Ovary (tissue), 7 donors: ENCODE measurements at regions not wholly inside any gene's neighbourhood (a gene's known extent, or its start where the extent isn't known, plus 50 kb on each side); places are given as distances from the start of the nearest gene placed in this dataset.

ENCODE experiments used
- DNase-seq, 5 donors: peaks; one replicate each; pipeline ENCODE4 v3.0.0-alpha.2; 2019 to 2020
- H3K27ac ChIP-seq, 2 donors: fragments of 200-600 bp; one replicate each; pipeline versions ENCODE4 v1.5.1 to v1.8.0; 2019 to 2022
- H3K27me3 ChIP-seq: fragments of 200-600 bp; one replicate; pipeline ENCODE4 v1.8.0; 2022
- H3K36me3 ChIP-seq: fragments of 200-600 bp; sonication (generic); one replicate; pipeline ENCODE4 v1.5.1; 2019
- H3K4me1 ChIP-seq: one replicate; pipeline ENCODE4 v1.8.1; 2013; ENCODE audit warnings: mild to moderate bottlenecking, moderate library complexity; ENCODE audit not compliant: insufficient read depth
- H3K4me3 ChIP-seq: fragments of 200-600 bp; sonication (generic); one replicate; pipeline ENCODE4 v1.5.1; 2017
- H3K9me3 ChIP-seq, 2 donors: fragments of 200-600 bp in 1 of 2; sonication (generic) in 1 of 2; one replicate each; pipeline versions ENCODE4 v1.5.1 to v1.8.1; 2013 to 2019; ENCODE audit warnings: mild to moderate bottlenecking in 1 of 2, moderate library complexity in 1 of 2
- EP300 ChIP-seq: sonication (generic); formaldehyde crosslinking; IDR thresholded peaks from one replicate; pipeline ENCODE4 v1.6.1; 2017; ENCODE audit warnings: antibody characterized with exemption
- POLR2A ChIP-seq: fragments of 450-650 bp; IDR thresholded peaks from one replicate; pipeline ENCODE4 v1.6.1; 2017; ENCODE audit warnings: antibody characterized with exemption, mild to moderate bottlenecking, moderate library complexity
- WGBS, 3 donors: extraction: QIAGEN DNeasy Blood & Tissue Kit in 1 of 3; methylation state at CpG; one replicate each; pipeline versions ENCODE4 v1.1.5 to v1.1.7; 2013 to 2017; 5-methylcytosine and 5-hydroxymethylcytosine counted together
- intact Hi-C, 4 donors: fragments of 100-400 bp; cut with DNase I; formaldehyde crosslinking; loops; one replicate each; pipeline versions ENCODE4 v1.11.0 to v1.15.1; 2022 to 2023
- TF ChIP-seq, protein P1 (sequence below), 3 donors: fragments of 450-650 bp in 2 of 3; fragments of 200-600 bp in 1 of 3; IDR thresholded peaks; one replicate each; pipeline versions ENCODE4 v1.5.1 to v1.8.0; 2016 to 2022; ENCODE audit warnings: antibody characterized with exemption in 3 of 3, mild to moderate bottlenecking in 1 of 3
- donor health status: DM: no; HTN: no; CAD: no; lungs with moderate emphysema.
- donor health status: DM: no; HTN: no; CAD: no.
- donor health status: Bipolar disorder and iron deficiency.
- donor health status: DM: no; HTN: no; CAD: no.
- donor health status: DM: yes; HTN: yes; CAD: no.

GRCh38 chr4:64724689-64725088 is 315.4 kb upstream of the TECRL start:
- Histone ChIP-seq H3K4me1 (no peaks in the 10 kb centered on the region), H3K27me3 (no peaks in the 10 kb centered on the region), H3K36me3 (no peaks in the 10 kb centered on the region), H3K4me3 (no peak overlapping the region), H3K9me3 (peaks cover 0 to 3% of the 10 kb centered on the region in 2 donors), H3K27ac (no peak overlapping the region)
- WGBS, 3 donors: 85 to 88% (median 86%) methylated on average over 9 of the region's 9 CpGs
- TF ChIP-seq EP300: no peak
- TF ChIP-seq, protein P1, sequence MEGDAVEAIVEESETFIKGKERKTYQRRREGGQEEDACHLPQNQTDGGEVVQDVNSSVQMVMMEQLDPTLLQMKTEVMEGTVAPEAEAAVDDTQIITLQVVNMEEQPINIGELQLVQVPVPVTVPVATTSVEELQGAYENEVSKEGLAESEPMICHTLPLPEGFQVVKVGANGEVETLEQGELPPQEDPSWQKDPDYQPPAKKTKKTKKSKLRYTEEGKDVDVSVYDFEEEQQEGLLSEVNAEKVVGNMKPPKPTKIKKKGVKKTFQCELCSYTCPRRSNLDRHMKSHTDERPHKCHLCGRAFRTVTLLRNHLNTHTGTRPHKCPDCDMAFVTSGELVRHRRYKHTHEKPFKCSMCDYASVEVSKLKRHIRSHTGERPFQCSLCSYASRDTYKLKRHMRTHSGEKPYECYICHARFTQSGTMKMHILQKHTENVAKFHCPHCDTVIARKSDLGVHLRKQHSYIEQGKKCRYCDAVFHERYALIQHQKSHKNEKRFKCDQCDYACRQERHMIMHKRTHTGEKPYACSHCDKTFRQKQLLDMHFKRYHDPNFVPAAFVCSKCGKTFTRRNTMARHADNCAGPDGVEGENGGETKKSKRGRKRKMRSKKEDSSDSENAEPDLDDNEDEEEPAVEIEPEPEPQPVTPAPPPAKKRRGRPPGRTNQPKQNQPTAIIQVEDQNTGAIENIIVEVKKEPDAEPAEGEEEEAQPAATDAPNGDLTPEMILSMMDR (IDR thresholded peaks at IDR 0.05): no peak
- intact Hi-C loops: no loop called here
- no peak for DNase-seq

- Histone ChIP-seq H3K27me3 (no peaks in the 10 kb centered on the region), H3K27ac (no peak overlapping the region), H3K4me3 (no peak overlapping the region), H3K9me3 (no peaks in the 10 kb centered on the region), H3K4me1 (no peaks in the 10 kb centered on the region), H3K36me3 (no peaks in the 10 kb centered on the region)
- no peak for DNase-seq
- intact Hi-C loops: loop anchor here in 1 of 4 donors (1.0 kb wide), 1 partner anchor 17 kb away; no protein-coding TSS in a partner anchor
- no peak for TF ChIP-seq POLR2A
- no peak for TF ChIP-seq EP300
- TF ChIP-seq, protein P1 (IDR thresholded peaks at IDR 0.05): no peak
- WGBS, 3 donors: 77 to 83% (median 78%) methylated on average over 3 of the region's 3 CpGs
Measured at GRCh38 chr4:64721106-64721505, 311.9 kb upstream of the TECRL start.

DNA sequence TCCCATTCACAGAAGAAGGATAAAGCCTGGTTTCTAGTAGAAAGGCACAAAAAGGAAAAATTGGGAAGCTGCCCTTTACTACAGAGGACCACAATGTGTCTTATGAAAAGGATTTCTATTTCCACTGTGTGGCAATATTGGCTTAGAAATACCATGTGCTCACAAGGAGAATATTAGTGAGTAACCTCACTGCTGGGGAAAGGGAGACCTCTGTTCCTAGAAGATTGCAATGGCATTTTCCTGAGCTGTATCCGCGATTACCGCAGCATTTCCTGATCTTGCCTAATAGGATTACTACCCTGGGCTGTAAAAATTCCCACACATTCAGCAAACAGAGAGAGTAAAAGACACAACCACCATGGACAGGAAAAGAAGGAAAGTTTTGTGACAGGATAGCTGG is 308.8 kb upstream of the TECRL start:
- no peak overlapping the region for H3K4me3 ChIP-seq
- H3K27me3 ChIP-seq: no peaks in the 10 kb centered on the region
- H3K36me3 ChIP-seq: no peaks in the 10 kb centered on the region
- no peaks in the 10 kb centered on the region for H3K4me1 ChIP-seq
- WGBS, 3 donors: 87 to 91% (median 91%) methylated on average over 3 of the region's 3 CpGs
- DNase-seq: no peak
- H3K27ac ChIP-seq: no peak overlapping the region
- intact Hi-C loops: no loop called here
- no peak for TF ChIP-seq POLR2A
- no peak for TF ChIP-seq EP300
- TF ChIP-seq, protein P1 (IDR thresholded peaks at IDR 0.05): no peak
- H3K9me3 ChIP-seq: no peaks in the 10 kb centered on the region

DNA sequence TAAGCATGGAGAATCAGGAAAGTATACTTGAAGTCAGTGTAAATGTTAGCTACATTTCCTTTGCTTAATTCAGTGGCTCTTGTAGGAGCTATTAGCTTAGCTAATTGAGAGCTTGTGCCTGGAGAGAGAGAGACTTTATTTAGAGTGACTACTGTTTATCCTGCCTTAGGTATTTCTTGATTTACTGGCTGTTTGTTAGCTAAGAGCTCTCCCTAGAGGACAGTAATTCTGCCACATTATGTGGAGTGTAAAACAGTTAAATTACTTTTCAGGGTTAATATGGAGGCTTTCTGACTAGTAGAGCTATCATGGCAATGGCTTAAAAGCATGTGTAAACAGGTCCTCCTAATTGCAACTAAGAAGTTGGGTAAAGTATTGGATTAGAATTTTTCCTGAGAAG is 306.5 kb upstream of the TECRL start:
- DNase-seq: no peak
- TF ChIP-seq POLR2A: no peak
- no peak for TF ChIP-seq EP300
- TF ChIP-seq, protein P1 (IDR thresholded peaks at IDR 0.05): no peak
- Histone ChIP-seq H3K27me3 (no peaks in the 10 kb centered on the region), H3K4me3 (no peak overlapping the region), H3K27ac (no peak overlapping the region), H3K9me3 (no peaks in the 10 kb centered on the region), H3K4me1 (no peaks in the 10 kb centered on the region), H3K36me3 (no peaks in the 10 kb centered on the region)
- intact Hi-C loops: no loop called here

DNA sequence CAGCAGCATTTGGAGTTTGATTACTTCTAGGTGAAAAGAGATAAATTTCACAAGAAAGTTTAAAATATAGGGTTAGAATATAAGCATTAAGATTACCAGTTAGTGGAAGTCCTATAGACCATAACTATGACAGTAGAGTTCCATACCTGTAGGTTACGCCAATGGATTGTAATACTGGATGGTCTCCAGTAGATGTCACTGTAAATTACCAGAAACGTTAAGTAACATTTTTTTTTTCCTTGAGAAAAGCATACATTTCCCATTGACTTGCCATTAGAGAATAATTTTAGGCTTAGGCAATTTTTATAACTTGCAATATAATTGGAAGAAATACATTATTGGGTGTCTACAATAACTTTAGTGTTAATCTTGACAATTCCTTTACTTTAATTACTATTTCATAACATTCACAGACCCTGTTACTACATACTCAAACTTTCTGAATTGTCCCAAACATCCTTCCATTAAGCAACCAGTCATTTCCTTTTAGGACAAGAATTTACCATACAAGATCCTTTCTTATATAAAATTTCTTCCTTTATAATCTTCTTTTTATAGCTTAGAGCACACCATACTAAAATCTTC is 304.1 kb upstream of the TECRL start:
- no peak overlapping the region for H3K4me3 ChIP-seq
- no peaks in the 10 kb centered on the region for H3K9me3 ChIP-seq
- TF ChIP-seq EP300: no peak
- TF ChIP-seq, protein P1 (IDR thresholded peaks at IDR 0.05): no peak
- TF ChIP-seq POLR2A: no peak
- H3K27me3 ChIP-seq: no peaks in the 10 kb centered on the region
- WGBS, 3 donors: 0 to 15% (median 6%) methylated on average over 2 of the region's 2 CpGs
- no peak overlapping the region for H3K27ac ChIP-seq
- no peaks in the 10 kb centered on the region for H3K4me1 ChIP-seq
- no peak for DNase-seq
- no peaks in the 10 kb centered on the region for H3K36me3 ChIP-seq
- intact Hi-C loops: no loop called here
